Vagina (tissue), 2 donors: ENCODE measurements at regions not wholly inside any gene's neighbourhood (a gene's known extent, or its start where the extent isn't known, plus 50 kb on each side); places are given as distances from the start of the nearest gene placed in this dataset.

Experiments
- DNase-seq, 2 donors: peaks; one replicate each; pipeline ENCODE4 v3.0.0-alpha.2; 2017; ENCODE audit errors: extremely low spot score in 2 of 2
- H3K27ac ChIP-seq: fragments of 200-600 bp; sonication (generic); one replicate; pipeline ENCODE4 v1.5.1; 2019
- H3K27me3 ChIP-seq: fragments of 200-600 bp; sonication (generic); one replicate; pipeline ENCODE4 v1.5.1; 2019
- H3K36me3 ChIP-seq, 2 donors: fragments of 200-600 bp; sonication (generic); one replicate each; pipeline ENCODE4 v1.5.1; 2017 to 2019
- H3K4me1 ChIP-seq: fragments of 200-600 bp; sonication (generic); one replicate; pipeline ENCODE4 v1.5.1; 2019
- H3K4me3 ChIP-seq, 2 donors: fragments of 200-600 bp; sonication (generic); 1 replicate in 1 of 2; 2 replicates in 1 of 2; pipeline ENCODE4 v1.5.1; 2016 to 2019
- H3K9me3 ChIP-seq: fragments of 200-600 bp; sonication (generic); one replicate; pipeline ENCODE4 v1.5.1; 2019
- POLR2A ChIP-seq, 2 donors: fragments of 450-650 bp; IDR thresholded peaks; one replicate each; pipeline ENCODE4 v1.6.1; 2017; ENCODE audit warnings: antibody characterized with exemption in 2 of 2, mild to moderate bottlenecking in 2 of 2, moderate library complexity in 2 of 2
- POLR2AphosphoS5 ChIP-seq, 2 donors: sonication (generic); formaldehyde crosslinking; IDR thresholded peaks; one replicate each; pipeline ENCODE4 v1.9.0; 2017; ENCODE audit warnings: antibody characterized with exemption in 2 of 2, mild to moderate bottlenecking in 2 of 2, low read depth in 1 of 2; ENCODE audit not compliant: insufficient read depth in 1 of 2
- intact Hi-C: fragments of 100-400 bp; cut with DNase I; formaldehyde crosslinking; loops from one replicate; pipeline ENCODE4 v1.15.1; 2023
- TF ChIP-seq, protein P1 (sequence below), 3 experiments: fragments of 450-650 bp in 2 of 3; fragments of 200-600 bp in 1 of 3; sonication (generic) in 1 of 3; IDR thresholded peaks; one replicate each; pipeline ENCODE4 v1.5.1; 2017 to 2019; ENCODE audit warnings: antibody characterized with exemption in 3 of 3, mild to moderate bottlenecking in 2 of 3, moderate library complexity in 2 of 3

DNA sequence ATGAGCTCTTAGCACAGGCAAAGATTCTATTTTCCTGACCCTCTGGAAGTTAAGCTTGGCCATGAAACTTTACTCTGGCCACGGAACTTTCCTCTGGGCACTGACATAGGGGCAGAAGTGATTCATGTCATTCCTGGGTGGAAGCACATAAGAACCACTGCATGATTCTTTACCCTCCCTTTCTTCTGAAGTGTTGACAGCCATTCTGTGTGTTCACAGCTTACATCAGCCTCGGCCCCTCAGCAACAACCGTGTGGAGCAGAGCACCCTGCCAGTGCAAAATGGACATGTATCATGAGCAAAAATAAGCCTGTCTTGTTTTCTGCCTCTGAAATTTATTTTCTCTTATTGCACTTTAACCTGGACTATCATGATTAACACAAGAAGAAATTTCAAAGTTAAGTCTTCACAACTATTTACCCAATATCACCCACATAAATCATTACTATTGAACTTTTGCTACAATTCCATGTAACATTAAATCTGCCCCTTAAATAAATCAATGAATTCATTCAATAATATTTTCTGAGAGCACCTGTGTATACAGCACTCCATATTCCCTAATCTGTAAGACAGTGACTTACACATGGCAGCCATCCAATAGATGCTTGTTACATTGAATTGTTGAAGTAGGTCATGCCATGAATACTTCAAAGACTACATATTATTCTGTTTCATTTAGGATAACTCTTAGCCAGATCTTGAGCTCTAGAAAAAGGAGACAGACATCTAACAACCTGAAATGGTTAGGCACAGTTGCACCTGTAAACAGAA, 531.9 kb downstream of the IRS1 start:
- Histone ChIP-seq H3K36me3 (no peaks in the 10 kb centered on the region), H3K4me1 (no peaks in the 10 kb centered on the region), H3K27ac (no peak overlapping the region), H3K4me3 (no peak overlapping the region), H3K27me3 (no peaks in the 10 kb centered on the region), H3K9me3 (no peaks in the 10 kb centered on the region)
- intact Hi-C loops = no loop called here
- TF ChIP-seq POLR2AphosphoS5 (IDR thresholded peaks at IDR 0.05; ENCODE audit: insufficient read depth in 1 of 2, low read depth in 1 of 2) (no peak), POLR2A (IDR thresholded peaks at IDR 0.05) (no peak)
- TF ChIP-seq, protein P1, sequence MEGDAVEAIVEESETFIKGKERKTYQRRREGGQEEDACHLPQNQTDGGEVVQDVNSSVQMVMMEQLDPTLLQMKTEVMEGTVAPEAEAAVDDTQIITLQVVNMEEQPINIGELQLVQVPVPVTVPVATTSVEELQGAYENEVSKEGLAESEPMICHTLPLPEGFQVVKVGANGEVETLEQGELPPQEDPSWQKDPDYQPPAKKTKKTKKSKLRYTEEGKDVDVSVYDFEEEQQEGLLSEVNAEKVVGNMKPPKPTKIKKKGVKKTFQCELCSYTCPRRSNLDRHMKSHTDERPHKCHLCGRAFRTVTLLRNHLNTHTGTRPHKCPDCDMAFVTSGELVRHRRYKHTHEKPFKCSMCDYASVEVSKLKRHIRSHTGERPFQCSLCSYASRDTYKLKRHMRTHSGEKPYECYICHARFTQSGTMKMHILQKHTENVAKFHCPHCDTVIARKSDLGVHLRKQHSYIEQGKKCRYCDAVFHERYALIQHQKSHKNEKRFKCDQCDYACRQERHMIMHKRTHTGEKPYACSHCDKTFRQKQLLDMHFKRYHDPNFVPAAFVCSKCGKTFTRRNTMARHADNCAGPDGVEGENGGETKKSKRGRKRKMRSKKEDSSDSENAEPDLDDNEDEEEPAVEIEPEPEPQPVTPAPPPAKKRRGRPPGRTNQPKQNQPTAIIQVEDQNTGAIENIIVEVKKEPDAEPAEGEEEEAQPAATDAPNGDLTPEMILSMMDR (IDR thresholded peaks at IDR 0.05) = no peak
- no peak for DNase-seq

DNA sequence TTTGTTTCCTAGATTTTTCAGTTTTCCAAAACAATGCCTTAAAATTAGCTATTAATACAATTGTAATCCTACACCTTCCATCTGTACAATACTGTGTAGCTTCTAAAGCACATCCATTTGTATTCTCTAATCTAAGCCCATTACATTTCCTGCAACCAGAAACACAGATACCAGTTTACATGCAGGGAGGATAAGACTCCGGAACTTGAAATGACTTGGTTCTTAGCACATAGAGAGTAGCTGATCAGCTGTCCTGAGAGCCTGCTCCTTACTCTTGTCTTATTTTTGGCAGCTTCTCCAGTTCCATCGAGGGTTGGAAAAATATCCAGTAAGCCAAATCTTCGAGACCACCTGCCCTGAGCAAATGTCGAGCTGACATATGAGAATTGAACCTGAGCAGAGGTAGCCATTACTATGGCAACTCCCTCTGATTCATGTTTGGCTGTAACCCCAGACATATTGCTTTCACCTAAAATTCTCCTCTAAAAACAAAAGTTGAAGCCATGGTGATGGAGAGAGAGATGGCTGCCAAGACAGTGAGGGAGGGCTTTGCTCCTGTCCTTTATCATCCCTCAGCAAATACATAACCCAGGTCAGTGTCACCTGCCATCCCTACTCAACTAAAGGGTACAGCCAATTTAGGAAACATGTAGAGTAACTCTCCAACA, 542.8 kb downstream of the IRS1 start:
- intact Hi-C loops = no loop called here

DNA sequence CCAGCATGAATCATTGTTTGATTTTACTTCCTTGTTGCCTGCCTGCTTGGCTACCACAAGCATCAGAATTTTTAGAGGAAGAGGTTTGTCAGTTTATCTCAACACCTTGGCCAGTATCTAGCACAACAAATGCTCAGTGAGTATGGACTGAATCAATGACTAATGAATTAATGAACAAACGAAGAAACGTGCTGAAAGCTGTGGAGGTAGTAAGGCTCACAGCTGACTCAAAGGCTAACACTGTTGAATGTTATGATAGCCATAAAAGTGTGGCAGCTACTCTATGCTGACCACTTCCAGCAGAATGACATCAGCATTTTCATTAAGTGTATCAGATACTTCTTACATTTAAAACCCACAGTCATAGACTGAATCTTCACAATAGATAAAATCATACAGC, 543.4 kb downstream of the IRS1 start:
- no peaks in the 10 kb centered on the region for H3K4me1 ChIP-seq
- H3K36me3 ChIP-seq = no peaks in the 10 kb centered on the region
- no peak for DNase-seq
- no peak overlapping the region for H3K4me3 ChIP-seq
- intact Hi-C loops = no loop called here
- no peak overlapping the region for H3K27ac ChIP-seq
- no peaks in the 10 kb centered on the region for H3K27me3 ChIP-seq
- H3K9me3 ChIP-seq = no peaks in the 10 kb centered on the region
- TF ChIP-seq, protein P1 (IDR thresholded peaks at IDR 0.05) = no peak
- TF ChIP-seq POLR2AphosphoS5 (IDR thresholded peaks at IDR 0.05; ENCODE audit: insufficient read depth in 1 of 2, low read depth in 1 of 2) (no peak), POLR2A (IDR thresholded peaks at IDR 0.05) (no peak)

More for the DNA sequence above, 542.8 kb downstream of the IRS1 start:
- TF ChIP-seq POLR2AphosphoS5 (IDR thresholded peaks at IDR 0.05; ENCODE audit: insufficient read depth in 1 of 2, low read depth in 1 of 2) (no peak), POLR2A (IDR thresholded peaks at IDR 0.05) (no peak)
- TF ChIP-seq, protein P1 (IDR thresholded peaks at IDR 0.05) = no peak
- Histone ChIP-seq H3K4me1 (no peaks in the 10 kb centered on the region), H3K27ac (no peak overlapping the region), H3K27me3 (no peaks in the 10 kb centered on the region), H3K9me3 (no peaks in the 10 kb centered on the region), H3K4me3 (no peak overlapping the region), H3K36me3 (no peaks in the 10 kb centered on the region)
- no peak for DNase-seq

DNA sequence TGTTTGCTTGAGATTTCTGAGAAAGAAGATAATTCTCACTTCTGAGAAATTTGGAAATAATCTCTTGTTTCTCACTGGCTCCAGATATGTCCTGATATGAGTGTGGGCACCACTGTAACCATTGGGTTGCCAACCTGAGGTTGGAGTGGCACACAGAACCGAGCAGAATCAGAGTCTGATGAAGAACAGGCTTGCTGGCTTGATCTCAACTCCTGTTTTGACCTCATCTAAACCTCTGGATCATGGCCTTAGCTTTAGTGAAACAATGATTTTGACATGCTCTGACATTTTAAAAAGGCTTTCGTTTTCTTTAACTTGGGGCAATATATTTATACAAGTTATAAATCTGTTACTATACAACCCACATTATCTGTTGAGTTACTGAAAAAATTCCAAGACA, 548.0 kb downstream of the IRS1 start:
- H3K36me3 ChIP-seq = no peaks in the 10 kb centered on the region
- no peak overlapping the region for H3K4me3 ChIP-seq
- H3K27me3 ChIP-seq = no peaks in the 10 kb centered on the region
- TF ChIP-seq POLR2A (IDR thresholded peaks at IDR 0.05) (no peak), POLR2AphosphoS5 (IDR thresholded peaks at IDR 0.05; ENCODE audit: insufficient read depth in 1 of 2, low read depth in 1 of 2) (no peak)
- TF ChIP-seq, protein P1 (IDR thresholded peaks at IDR 0.05) = no peak
- H3K4me1 ChIP-seq = peaks cover 11% of the 10 kb centered on the region
- DNase-seq = no peak
- H3K9me3 ChIP-seq = no peaks in the 10 kb centered on the region
- H3K27ac ChIP-seq = no peak overlapping the region
- intact Hi-C loops = no loop called here
